Adrenal gland (tissue), 5 donors: ENCODE measurements at regions not wholly inside any gene's neighbourhood (a gene's known extent, or its start where the extent isn't known, plus 50 kb on each side); places are given as distances from the start of the nearest gene placed in this dataset.

Source experiments
- POLR2A ChIP-seq, 2 donors: fragments of 450-650 bp; IDR thresholded peaks; one replicate each; pipeline ENCODE4 v1.6.1; 2017; ENCODE audit warnings: antibody characterized with exemption in 2 of 2, mild to moderate bottlenecking in 2 of 2, moderate library complexity in 1 of 2
- TF ChIP-seq, protein P1 (sequence below), 6 experiments: fragments of 450-650 bp in 4 of 6; fragments of 200-600 bp in 2 of 6; sonication (generic) in 1 of 6; IDR thresholded peaks; 1 replicate in 5 of 6; 2 replicates in 1 of 6; pipeline versions ENCODE4 v1.5.1 to v1.8.0; 2016 to 2021; ENCODE audit warnings: antibody characterized with exemption in 6 of 6, mild to moderate bottlenecking in 2 of 6, moderate library complexity in 1 of 6
- donor health status: DM: no; HTN: no; CAD: no.

DNA sequence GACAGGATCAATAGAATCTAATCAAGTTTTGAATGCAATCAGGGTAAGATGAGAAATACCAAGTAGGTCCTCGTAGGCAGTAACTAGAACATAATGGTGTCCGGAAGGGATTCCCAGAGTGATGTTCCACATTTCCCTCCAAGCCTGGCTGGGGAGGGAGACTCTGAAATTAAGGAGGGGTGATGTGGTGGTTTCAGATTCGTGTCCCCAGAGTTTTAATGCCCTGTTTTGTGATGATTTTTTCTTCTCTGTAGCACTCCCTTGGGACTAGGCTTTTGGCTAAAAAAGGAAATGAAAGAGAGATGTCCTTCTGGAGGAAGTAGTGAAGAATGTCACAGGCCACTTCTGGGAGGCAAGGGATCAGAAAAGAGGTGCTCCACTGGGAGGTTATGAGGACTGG lies 108.3 kb upstream of the CACNA2D3 start:
- TF ChIP-seq, protein P1, sequence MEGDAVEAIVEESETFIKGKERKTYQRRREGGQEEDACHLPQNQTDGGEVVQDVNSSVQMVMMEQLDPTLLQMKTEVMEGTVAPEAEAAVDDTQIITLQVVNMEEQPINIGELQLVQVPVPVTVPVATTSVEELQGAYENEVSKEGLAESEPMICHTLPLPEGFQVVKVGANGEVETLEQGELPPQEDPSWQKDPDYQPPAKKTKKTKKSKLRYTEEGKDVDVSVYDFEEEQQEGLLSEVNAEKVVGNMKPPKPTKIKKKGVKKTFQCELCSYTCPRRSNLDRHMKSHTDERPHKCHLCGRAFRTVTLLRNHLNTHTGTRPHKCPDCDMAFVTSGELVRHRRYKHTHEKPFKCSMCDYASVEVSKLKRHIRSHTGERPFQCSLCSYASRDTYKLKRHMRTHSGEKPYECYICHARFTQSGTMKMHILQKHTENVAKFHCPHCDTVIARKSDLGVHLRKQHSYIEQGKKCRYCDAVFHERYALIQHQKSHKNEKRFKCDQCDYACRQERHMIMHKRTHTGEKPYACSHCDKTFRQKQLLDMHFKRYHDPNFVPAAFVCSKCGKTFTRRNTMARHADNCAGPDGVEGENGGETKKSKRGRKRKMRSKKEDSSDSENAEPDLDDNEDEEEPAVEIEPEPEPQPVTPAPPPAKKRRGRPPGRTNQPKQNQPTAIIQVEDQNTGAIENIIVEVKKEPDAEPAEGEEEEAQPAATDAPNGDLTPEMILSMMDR (IDR thresholded peaks at IDR 0.05): no peak
- no peak for TF ChIP-seq POLR2A (IDR thresholded peaks at IDR 0.05)
